GM19395 (cell line): ENCODE measurements at regions not wholly inside any gene's neighbourhood (a gene's known extent, or its start where the extent isn't known, plus 50 kb on each side); places are given as distances from the start of the nearest gene placed in this dataset.
"Not testable (repeated sequence)": the region's sequence is repeated elsewhere in the genome, so short reads cannot be mapped to it uniquely, and the experiment has no call there.

Source experiments
- ATAC-seq: cut with Tn5 transposase; IDR thresholded peaks from one replicate; pipeline ENCODE4 v1.9.1; 2021; ENCODE audit warnings: mild to moderate bottlenecking, moderate library complexity; ENCODE audit not compliant: unreplicated experiment

- ATAC-seq = no peak
Measured at GRCh38 chr6:67882436-67883311, 752.4 kb upstream of the ADGRB3 start.

DNA sequence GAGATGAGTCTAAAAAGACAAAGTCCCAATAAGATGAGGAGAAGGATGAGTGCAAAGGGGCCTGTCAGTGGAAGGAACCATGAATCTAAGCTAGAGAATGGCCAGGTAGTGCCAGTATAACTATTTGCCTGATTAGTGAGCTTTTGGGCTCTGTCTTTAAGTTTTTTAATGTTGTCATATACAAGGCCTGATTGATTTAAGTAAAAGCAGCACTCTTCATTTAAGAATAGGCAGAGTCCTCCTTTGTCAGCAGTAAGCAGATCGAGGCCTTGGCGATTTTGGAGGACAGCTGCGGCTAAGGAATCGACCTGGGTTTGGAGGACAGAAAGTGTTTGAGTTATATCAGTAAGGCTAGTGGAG, 753.4 kb upstream of the ADGRB3 start:
- ATAC-seq = no peak

DNA sequence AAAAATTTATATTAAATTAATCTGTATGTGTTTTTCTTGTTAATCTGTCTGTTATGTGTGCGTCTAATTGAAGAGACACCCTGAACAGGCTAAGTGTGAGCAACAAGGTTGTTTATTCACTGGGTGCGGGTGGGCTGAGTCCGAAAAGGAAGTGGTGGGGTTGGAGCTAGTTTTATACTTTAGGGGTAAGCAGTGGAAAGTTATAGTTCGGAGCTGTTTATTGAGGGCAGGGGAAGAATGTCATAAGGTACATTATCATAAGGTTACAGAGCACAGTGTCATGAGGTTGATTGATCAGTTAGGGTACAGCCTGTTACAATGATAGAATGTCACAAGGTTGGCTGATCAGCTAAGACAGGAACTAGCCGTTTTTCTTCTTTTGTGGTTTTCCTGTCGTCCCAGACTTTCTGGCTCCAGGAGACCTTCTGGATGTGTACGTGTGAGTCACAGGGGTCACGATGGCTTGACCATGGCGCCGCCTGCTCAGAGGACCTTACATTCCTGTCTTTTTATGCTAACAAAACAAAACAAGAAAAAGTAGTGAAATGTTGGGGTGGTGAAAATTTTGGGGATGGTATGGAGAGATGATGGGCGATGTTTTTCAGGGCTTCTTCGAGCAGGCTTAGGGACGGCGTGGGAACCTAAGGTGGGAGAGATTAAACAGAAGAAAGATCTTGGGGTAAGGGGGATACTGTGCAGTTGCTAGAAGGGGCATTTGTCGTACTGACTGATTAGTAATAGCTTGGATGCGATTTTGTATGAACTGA, 754.0 kb upstream of the ADGRB3 start:
- ATAC-seq = no peak

GRCh38 chr6:67880343-67880742, 754.7 kb upstream of the ADGRB3 start:
- not testable (repeated sequence) for ATAC-seq

GRCh38 chr6:67879928-67880327, 755.2 kb upstream of the ADGRB3 start:
- not testable (repeated sequence) for ATAC-seq

GRCh38 chr6:67879105-67879904, 755.8 kb upstream of the ADGRB3 start:
- ATAC-seq = not testable (repeated sequence)

DNA sequence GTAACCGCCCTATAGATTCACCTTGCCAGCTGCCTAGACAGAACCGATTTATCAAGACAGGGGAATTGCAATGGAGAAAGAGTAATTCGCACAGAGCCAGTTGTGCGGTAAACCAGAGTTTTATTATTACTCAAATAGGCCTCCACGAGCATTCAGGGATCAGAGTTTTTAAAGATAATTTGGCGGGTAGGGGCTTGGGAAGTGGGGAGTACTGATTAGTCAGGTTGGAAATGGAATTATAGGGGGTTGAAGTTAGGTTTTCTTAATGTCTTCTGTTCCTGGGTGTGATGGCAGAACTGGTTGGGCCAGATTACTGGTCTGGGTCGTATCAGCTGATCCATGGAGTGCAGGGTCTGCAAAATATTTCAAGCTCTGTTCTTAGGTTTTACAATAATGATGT, 756.9 kb upstream of the ADGRB3 start:
- ATAC-seq = not testable (repeated sequence)

DNA sequence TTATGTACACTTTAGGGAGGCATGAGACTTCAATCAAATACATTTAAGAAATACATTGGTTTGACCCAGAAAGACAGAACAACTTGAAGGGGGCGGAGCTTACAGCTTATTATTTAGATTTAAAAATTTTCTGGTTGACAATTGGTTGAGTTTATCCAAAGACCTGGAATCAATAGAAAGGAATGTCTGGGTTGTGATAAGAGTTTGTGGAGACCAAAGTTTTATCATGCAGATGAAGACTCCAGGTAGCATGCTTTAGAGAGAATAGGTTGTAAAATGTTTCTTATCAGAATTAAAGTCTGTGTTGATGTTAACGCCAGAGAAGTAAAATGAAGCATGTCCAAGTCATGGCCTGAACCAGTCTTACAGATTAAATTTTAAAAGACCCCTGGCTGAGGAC, 757.8 kb upstream of the ADGRB3 start:
- ATAC-seq = no peak

GRCh38 chr6:67875877-67876383, 759.2 kb upstream of the ADGRB3 start:
- no peak for ATAC-seq

DNA sequence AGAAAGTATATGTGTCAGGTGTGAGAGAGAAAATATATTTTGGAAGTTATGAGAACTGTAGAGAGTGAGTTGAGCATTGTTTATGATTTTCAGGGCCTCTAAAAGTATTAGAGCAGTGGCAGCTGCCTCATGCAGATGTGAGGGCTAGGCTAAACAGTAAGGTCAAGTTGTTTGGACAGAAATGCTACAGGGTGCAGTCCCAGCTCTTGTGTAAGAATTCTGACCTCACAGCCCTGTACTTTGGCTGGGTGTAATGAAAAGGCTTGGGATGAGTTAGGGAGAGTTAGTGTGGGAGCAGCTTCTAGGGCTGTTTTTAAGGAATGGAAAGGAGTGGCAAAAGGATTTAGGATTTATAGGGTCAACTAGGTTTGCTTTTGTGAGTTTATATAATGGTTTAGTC, 764.8 kb upstream of the ADGRB3 start:
- ATAC-seq = no peak

DNA sequence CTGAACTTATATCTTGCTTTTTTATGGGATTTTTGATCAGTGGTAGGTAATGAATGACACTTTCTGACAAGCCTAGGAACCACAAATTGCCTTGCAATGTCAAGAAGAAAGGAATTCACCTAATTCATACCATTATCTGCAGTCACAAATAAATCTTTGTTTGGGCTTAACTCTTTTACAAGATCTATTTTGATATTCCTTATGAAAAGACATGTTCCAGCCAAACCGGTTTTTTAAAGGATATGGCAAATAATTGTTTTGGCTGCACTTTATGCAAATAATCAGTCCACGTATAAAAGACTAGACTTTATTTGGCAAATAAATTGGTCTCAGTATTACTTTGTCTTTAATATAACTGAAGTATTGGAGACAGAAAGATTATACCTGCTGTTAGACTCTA, 771.7 kb upstream of the ADGRB3 start:
- ATAC-seq = no peak

DNA sequence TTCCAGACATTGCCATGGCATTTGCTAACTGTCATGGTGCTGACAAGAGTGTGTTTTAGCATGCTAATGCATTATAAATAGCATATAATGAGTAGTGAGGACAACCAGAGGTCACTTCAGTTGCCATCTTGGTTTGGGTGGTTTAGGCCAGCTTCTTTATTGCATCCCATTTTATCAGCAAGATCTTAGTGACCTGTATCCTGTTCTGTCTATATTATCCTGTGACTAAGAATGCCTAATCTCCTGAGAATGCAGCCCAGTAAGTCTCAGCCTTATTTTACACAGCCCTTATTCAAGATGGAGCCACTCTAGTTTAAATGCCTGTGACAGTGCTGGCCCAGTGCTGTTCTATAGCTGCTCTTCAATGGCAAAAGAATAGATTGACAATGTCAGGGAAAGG, 781.0 kb upstream of the ADGRB3 start:
- ATAC-seq = no peak

DNA sequence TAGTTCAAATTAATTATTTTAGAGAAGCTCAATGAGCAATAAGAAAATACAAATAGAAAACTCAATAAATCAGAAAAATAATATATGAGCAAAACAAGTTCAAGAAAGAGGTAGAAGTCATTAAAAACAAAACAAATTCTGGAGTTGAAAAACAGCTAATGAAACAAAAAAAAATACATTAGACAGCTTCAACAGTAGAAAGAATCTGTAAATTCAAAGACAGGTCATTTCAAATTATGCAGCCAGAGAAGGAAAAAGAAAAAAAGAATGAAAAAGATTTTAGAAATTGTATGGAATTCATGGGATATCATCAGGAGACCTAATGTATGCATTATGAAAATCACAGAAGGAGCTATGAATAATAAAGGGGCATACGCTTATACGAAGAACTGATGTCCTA, 795.3 kb upstream of the ADGRB3 start:
- no peak for ATAC-seq

DNA sequence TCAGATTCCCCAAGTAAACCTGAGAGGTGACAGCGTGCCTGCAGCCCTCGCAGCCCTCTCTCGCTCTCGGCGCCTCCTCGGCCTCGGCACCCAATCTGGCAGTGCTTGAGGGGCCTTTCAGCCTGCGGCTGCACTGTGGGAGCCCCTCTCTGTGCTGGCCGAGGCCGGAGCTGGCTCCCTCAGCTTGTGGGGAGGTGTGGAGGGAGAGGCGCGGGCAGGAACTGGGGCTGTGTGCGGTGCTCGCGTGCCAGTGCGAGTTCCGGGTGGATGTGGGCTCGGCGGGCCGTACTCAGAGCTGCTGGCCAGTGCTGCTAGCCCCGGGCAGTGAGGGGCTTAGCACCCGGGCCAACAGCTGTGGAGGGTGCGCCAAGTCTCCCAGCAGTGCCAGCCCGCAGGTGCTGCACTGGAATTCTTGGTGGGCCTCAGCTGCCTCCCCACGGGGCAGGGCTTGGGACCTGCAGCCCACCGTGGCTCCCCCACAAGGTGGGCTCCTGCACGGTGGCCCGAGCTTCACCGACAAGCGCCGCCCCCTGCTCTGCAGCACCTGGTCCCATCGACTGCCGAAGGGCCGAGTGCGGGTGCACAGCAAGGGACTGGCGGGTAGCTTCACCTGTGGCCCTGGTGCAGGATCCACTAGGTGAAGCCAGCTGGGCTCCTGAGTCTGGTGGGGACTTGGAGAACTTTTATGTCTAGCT, 809.7 kb upstream of the ADGRB3 start:
- no peak for ATAC-seq

DNA sequence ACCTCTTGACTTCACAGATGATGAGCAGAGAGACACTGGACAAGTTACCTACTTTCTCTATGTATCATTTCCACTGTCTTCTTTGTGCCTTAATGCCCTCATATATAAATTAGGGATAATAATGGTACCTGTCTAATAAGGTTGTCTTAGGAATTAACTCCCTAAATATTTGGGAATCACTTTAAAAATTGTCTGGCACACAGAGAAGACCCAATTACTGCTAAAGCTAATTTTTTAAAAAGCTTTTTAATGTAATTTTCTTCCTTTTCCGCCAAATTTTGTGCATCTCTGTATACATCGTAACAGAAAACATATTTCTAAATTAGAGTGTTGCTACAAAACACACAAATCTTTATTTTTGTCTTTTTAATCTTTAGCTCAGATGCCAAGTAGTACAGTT, 816.8 kb upstream of the ADGRB3 start:
- no peak for ATAC-seq

GRCh38 chr6:67815623-67816022, 819.5 kb upstream of the ADGRB3 start:
- ATAC-seq = no peak

GRCh38 chr6:67814262-67814661, 820.8 kb upstream of the ADGRB3 start:
- no peak for ATAC-seq

DNA sequence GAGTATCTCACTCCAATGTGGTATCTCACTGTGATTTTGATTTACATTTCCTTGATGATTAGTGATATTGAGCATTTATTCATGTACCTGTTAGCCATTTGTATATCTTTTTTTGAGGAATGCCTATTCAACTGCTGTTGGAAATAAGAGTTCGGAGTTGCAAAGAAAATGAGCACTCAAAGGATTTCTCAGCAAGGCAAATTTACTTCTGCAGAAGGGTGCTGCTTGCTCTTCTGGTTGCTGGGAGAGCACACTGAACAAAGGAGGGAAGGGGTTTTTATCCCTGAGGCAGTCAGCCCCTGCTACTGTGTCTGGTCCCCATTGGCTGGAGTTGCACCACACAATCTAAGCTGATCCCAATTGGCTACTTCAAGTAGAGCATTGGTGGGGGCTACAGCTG, 822.4 kb upstream of the ADGRB3 start:
- ATAC-seq = no peak

- no peak for ATAC-seq
Measured at GRCh38 chr6:67812125-67812524, 823.0 kb upstream of the ADGRB3 start.

DNA sequence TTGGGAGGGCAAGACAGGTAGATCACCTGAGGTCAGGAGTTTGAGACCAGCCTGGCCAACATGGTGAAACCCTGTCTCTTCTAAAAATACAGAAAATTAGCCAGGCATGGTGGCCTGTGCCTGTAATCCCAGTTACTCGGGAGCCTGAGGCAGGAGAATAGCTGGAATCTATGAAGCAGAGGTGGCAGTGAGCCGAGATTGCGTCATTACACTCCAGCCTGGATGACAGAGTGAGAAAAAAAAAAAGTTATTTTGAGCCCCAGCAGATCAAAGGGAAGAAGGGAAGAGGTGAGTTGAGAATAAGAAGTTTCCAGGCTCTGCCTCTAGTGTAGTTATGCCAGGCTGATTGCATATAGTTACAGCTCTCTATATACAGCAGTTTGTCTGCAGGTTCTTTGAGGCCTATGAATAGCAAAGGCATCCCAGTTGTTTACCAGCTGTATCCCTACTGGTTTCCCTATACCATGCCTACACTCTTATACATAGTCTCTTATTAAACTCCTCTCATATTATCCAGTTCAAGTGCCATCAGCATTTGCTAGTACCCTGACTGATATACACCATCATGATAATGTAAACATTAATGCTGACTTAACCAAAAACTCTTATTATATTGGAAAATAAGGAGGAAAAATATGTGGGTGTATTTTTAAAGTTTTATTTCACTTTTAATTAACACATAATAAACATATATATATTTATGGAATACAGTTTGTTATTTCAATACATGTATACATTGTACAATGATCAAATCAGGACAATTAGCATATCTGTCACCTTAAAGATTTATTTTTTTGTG, 823.6 kb upstream of the ADGRB3 start:
- no peak for ATAC-seq
